ENCODE measurements at regions not wholly inside any gene's neighbourhood (a gene's known extent, or its start where the extent isn't known, plus 50 kb on each side); places are given as distances from the start of the nearest gene placed in this dataset.

- no peak for TF ChIP-seq EZH2 (IDR thresholded peaks at IDR 0.05; ENCODE audit: low read depth, low read length, severe bottlenecking)
- TF ChIP-seq ASH2L (IDR thresholded peaks at IDR 0.05; ENCODE audit: low read length) = no peak
- TF ChIP-seq, protein P1, sequence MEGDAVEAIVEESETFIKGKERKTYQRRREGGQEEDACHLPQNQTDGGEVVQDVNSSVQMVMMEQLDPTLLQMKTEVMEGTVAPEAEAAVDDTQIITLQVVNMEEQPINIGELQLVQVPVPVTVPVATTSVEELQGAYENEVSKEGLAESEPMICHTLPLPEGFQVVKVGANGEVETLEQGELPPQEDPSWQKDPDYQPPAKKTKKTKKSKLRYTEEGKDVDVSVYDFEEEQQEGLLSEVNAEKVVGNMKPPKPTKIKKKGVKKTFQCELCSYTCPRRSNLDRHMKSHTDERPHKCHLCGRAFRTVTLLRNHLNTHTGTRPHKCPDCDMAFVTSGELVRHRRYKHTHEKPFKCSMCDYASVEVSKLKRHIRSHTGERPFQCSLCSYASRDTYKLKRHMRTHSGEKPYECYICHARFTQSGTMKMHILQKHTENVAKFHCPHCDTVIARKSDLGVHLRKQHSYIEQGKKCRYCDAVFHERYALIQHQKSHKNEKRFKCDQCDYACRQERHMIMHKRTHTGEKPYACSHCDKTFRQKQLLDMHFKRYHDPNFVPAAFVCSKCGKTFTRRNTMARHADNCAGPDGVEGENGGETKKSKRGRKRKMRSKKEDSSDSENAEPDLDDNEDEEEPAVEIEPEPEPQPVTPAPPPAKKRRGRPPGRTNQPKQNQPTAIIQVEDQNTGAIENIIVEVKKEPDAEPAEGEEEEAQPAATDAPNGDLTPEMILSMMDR (IDR thresholded peaks at IDR 0.05; ENCODE audit: control extremely low read depth in 1 of 3, insufficient read depth in 1 of 3, low read depth in 1 of 3, low read length in 3 of 3) = no peak
These were observed 462.8 kb downstream of the TUSC7 start for GRCh38 chr3:117172426-117172825.
